Activated CD4-positive, alpha-beta T cell treated with anti-CD3 and anti-CD28 coated beads, Interleukin-10, Interleukin-2, amounts not matched to agents 100 ng/mL and 50 ng/mL, durations not matched to agents 16 hours and 8 hours (primary cell): ENCODE measurements at regions not wholly inside any gene's neighbourhood (a gene's known extent, or its start where the extent isn't known, plus 50 kb on each side); places are given as distances from the start of the nearest gene placed in this dataset.
"Not testable (repeated sequence)": the region's sequence is repeated elsewhere in the genome, so short reads cannot be mapped to it uniquely, and the experiment has no call there.

Source experiments
- DNase-seq: peaks from one replicate; pipeline ENCODE4 v3.0.0-alpha.2; 2020

GRCh38 chr17:27365329-27365945, 71.5 kb downstream of the WSB1 start:
- not testable (repeated sequence) for DNase-seq

GRCh38 chr17:27366437-27366836, 72.5 kb downstream of the WSB1 start:
- no peak for DNase-seq

- DNase-seq = no peak
Measured at GRCh38 chr17:27367121-27367981, 73.4 kb downstream of the WSB1 start.

DNA sequence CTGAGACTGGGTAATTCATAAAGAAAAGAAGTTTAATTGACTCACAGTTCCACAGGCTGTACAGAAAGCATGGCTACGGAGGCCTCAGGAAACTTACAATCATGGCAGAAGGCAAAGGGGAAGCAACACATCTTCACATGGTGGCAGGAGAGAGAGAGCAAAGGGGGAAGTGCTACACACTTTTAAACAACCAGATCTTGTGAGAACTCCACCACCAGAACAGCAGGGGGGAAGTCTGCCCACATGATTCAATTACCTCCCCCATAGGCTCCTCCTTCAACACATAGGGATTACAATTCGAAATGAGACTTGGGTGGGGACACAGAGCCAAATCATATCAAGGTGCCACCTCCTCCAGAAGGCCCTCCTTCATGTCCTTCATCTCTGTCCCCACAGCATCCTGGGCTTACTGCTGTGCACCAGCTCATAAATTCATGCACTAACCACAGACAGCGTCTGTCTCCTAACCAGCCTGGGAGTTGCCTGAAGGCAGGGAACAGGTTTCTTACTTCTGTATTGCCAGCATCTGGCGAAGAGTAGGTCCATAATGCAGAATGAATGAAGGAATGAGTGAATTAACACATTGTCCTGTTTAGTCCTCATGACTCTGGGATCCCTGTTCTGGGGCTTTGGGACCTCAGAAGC, 74.4 kb downstream of the WSB1 start:
- DNase-seq = no peak

DNA sequence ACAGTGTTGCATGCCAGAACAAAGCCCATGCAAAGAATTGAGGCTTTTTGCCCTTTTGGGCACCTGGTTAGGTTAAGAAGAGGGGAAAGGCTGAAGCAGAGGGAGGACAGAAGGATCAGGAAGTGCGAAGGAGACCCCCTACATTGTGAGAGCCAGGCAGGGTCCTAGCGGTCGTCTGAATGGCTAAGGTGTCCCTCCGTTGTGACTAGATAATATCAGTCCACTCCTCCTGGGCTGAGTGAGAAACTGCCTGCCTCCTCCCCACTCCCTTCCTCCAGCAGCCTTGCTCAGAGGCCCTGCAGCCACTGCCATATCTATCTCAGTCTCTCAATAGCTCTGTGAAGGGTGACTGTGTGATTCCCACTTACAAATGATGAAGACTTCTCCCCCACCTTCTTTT, 75.1 kb downstream of the WSB1 start:
- DNase-seq = no peak

GRCh38 chr17:27370776-27371175, 76.9 kb downstream of the WSB1 start:
- DNase-seq = no peak

DNA sequence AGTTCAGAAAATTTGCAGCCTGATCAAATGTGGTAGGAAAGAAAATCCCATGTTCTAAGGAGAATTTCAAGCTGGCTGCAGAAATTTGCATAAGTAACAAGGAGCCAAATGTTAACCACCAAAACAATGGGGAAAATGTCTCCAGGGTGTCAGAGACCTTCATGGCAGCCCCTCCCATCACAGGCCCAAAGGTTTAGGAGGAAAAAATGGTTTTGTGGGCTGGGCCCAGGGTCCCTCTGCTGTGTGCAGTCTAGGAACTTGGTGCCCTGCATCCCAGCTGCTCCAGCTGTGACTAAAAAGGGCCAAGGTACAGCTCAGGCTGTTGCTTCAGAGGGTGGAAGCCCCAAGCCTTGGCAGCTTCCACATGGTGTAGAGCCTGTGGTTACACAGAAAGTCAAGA, 79.8 kb downstream of the WSB1 start:
- not testable (repeated sequence) for DNase-seq

GRCh38 chr17:27376637-27377547, 79.4 kb upstream of the KSR1 start:
- DNase-seq = no peak

DNA sequence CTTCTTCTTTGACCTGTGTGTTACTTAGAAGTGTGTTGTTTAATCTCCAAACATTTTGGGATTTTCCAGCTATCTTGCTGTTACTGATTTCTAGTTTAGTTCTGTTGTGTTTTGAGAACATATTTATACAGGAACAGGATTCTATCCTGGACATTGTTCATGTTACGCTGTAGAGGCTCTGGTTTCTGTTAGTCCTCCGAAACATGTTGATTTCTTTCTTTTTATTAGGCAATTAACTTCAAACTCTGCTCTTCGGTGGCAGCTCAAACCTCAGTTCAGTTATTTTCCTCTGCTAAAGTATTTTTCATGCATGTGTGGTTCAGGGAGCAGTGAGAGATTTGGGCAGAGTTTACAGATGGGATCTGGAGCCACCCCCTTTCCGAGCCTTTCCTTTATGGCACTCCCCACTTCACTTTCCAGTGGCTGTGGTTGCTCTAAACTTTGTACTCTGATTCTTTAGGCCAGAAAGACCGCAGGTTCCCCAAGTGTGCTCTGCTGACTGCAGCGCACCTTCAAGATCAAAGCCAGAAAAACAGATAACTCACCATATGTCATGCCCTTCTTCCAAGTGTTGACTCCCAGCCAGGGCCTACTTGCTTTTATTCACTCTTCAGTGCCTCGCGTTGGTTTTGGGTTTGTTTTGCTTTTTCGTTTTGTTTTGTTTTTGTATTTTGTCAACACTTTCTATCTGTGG, 77.6 kb upstream of the KSR1 start:
- DNase-seq = no peak

GRCh38 chr17:27379888-27380533, 76.2 kb upstream of the KSR1 start:
- no peak for DNase-seq

GRCh38 chr17:27380551-27380950, 75.7 kb upstream of the KSR1 start:
- DNase-seq = no peak

DNA sequence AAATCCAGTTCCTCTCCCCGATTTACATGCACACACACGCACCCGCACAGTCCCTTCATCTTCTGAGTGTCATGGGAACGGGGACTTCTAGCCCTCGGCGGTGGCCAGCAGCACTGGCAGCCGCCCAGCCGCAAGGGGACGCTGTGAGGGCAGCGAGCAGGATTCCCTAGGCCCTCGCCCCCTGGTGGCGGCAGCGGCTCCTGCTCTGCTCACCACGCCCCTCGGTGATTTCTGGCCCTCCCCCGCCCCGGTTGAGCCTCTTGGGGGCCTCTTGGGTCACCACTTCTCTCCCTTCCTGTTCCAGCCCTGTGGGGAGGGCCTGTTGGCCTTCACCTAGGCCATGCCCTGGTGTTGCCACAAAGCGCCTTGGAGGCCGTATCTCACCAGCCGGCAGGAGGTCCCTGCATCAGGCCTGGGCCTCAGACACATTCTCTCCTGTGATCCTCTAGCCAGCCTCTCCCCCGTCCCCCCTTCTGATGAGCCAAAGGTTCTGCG, 75.2 kb upstream of the KSR1 start:
- DNase-seq = peak; percentile 83

- no peak for DNase-seq
Measured at GRCh38 chr17:27382025-27382424, 74.2 kb upstream of the KSR1 start.

DNA sequence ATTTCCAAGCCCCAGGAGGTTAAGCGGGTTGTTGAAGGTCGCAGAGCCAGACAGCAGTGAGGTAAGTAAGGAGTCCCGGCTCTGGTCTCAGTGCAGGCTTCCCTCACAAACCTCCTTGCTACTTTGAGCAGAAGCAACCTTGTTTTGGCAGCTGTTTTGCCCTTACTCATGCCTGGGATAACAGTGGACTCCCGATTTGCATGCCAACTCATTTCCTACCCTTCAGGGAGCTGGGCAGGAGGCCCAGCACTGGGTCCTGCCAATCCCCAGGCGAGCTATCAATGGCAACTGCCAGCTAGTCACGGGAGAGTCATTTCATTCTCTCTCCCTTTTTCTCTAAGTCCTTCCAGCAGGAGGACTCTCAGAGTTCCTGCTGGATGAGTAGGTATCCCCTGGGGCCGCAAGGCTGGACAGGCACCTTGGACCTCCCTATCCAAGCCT, 72.0 kb upstream of the KSR1 start:
- DNase-seq = no peak

- no peak for DNase-seq
Measured at GRCh38 chr17:27384726-27385125, 71.5 kb upstream of the KSR1 start.

DNA sequence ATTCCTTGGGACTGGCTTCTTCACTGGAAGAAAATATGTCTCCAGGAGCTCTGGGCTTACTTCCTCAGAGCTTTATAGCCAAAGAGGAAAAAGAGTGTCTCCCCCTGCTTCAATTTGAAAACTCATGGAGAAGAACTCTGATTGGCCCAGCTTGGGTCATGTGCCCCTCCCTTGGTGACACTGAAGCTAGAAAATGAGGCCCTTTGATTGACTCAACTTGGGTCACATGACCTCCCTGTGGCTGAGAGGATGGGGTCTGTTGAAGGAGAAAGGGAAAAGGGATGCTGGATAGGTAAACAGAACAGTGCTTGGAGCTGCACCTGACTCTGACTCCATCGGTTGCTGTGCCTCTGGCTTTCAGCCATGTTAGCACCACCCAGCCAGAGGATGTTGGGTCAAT, 70.6 kb upstream of the KSR1 start:
- DNase-seq = no peak

DNA sequence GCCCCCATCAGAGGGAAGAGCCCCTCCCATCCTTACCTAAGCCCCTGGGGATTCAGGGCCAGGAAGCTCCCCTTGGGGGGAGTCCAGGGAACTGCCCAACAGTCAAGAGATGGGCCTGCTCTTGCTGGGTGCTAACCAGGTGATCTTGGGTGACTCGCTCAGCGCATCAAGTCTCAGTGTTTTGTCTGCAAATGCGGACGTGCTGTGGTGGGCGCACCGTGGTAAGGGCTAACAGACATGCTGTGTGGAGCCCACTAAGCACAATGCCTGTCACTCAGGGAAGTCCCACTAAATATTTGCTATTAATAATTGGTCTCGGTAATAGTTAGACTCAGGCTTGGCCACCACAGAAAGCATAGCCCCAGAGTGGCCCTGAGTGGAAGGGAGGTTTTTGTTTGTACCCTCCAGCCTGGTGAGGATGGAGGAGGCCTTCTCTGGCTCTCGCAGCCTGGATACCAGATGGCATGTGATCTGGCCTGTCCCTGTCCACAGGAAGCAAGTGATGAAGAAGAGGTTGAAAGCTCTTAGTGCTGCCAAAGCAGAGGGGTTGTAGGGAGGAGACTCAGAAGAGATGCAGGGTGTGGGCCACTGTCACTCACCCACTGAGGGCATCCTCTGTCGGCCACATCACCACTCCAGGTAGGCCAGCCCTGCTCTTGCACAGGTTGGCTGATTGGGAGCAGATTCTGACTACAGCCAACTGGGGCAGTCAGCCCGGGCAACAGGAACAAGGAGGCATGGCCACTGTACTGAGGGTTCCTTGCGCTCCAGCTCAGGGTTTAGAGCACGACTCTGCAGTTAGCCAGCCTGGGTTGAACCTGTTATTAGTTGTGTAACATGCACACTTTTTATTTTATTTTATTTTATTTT, 69.8 kb upstream of the KSR1 start:
- no peak for DNase-seq

GRCh38 chr17:27389542-27390140, 66.6 kb upstream of the KSR1 start:
- no peak for DNase-seq

DNA sequence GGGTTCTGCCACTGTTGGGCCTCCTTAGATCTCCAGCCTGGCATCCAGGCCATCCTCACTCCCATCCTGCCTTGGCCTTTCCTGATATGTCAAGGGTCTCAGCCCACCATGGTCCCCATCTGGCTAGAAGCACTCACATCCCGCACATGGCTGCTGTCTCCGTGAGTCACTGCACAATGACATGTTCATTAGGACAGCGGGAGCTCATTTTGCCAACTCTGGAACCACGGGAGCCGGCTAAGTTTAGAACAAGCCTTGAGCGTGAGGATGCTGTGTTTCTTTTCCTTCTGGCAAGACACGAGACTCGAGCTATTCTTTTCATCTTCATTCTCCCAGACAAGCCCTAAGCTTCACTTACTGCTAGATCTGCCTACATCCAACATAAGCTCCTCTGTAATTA, 65.7 kb upstream of the KSR1 start:
- no peak for DNase-seq

DNA sequence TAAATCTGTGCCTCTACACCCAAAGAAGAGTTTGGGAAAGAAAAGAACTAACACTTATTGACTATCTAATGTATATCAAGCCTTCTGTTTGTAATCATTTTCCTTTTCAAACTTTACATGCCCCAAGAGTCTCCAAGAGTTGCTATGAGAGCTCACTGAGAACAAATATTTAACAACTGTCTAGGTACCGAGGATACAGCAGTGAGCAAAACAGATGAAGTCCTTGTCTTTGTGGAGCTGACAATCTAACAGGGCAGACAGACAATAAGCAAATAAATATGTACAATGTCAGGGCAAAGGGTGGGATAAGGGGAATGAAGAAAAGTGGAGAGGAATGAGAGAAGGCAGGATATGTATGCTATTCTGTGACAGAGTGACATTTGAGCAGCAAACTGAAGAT, 64.8 kb upstream of the KSR1 start:
- DNase-seq = no peak
